OCI-LY7 (cell line): ENCODE measurements at regions not wholly inside any gene's neighbourhood (a gene's known extent, or its start where the extent isn't known, plus 50 kb on each side); places are given as distances from the start of the nearest gene placed in this dataset.

ENCODE experiments used
- BruUV-seq: library from RNA; stranded (reverse); fragments of 400-500 nt; replicated peaks from 2 replicates; lab custom pipeline; 2021; lab: Mats Ljungman, UMichigan
- CTCF ChIA-PET: fragments of 300-600 bp; sonication (Branson Sonifier 250); formaldehyde crosslinking; loops from one replicate; lab custom pipeline; 2022; ENCODE audit warnings: antibody characterized with exemption; ENCODE audit not compliant: unreplicated experiment; lab: Charles Lee
- POLR2A ChIA-PET: fragments of 300-600 bp; sonication (Branson Sonifier 250); formaldehyde crosslinking; loops from one replicate; lab custom pipeline; 2022; ENCODE audit warnings: antibody characterized with exemption; lab: Charles Lee
- DNase-seq: peaks from one replicate; pipeline ENCODE4 v3.0.0-alpha.2; 2015; ENCODE audit warnings: low spot score
- H2AFZ ChIP-seq: fragments of 200-600 bp; sonication (generic), shearing (Covaris generic); 2 replicates; pipeline ENCODE4 v1.6.1; 2014; ENCODE audit warnings: mild to moderate bottlenecking, antibody characterized with exemption, low read length, moderate library complexity
- H3K27ac ChIP-seq: fragments of 200-600 bp; sonication (generic); 2 replicates; pipeline ENCODE4 v1.5.1; 2014; ENCODE audit warnings: mixed run types, low read depth, mild to moderate bottlenecking, moderate library complexity, low read length, inconsistent platforms; ENCODE audit not compliant: poor library complexity, severe bottlenecking
- H3K36me3 ChIP-seq: fragments of 200-600 bp; sonication (generic); 2 replicates; pipeline ENCODE4 v1.6.1; 2014; ENCODE audit warnings: mild to moderate bottlenecking, antibody characterized with exemption, low read length, moderate library complexity, mixed read lengths; ENCODE audit not compliant: insufficient read depth
- H3K4me1 ChIP-seq: fragments of 200-600 bp; sonication (generic); 2 replicates; pipeline ENCODE4 v1.5.1; 2014; ENCODE audit warnings: mild to moderate bottlenecking, low read length; ENCODE audit not compliant: insufficient read depth, poor library complexity, severe bottlenecking
- H3K4me2 ChIP-seq: fragments of 200-600 bp; sonication (generic); 2 replicates; pipeline ENCODE4 v1.6.1; 2014; ENCODE audit warnings: mild to moderate bottlenecking, low read length
- H3K4me3 ChIP-seq: fragments of 200-600 bp; sonication (generic); 2 replicates; pipeline ENCODE4 v1.5.1; 2014; ENCODE audit warnings: mild to moderate bottlenecking, low read depth, low read length; ENCODE audit not compliant: poor library complexity, severe bottlenecking
- H3K79me2 ChIP-seq: fragments of 200-600 bp; sonication (generic); 2 replicates; pipeline ENCODE4 v1.6.1; 2016; ENCODE audit warnings: low read depth, mild to moderate bottlenecking, low read length, moderate library complexity, mixed read lengths; ENCODE audit not compliant: insufficient read depth
- H3K9me2 ChIP-seq: fragments of 200-600 bp; sonication (generic); 2 replicates; pipeline ENCODE4 v1.6.1; 2016; ENCODE audit warnings: mild to moderate bottlenecking, low read length, mixed read lengths; ENCODE audit not compliant: insufficient read depth
- H3K9me3 ChIP-seq: fragments of 200-600 bp; sonication (generic); 2 replicates; pipeline ENCODE4 v1.6.1; 2014; ENCODE audit warnings: mild to moderate bottlenecking, mixed run types, low read length, mixed read lengths
- H4K20me1 ChIP-seq: fragments of 200-600 bp; sonication (generic); 2 replicates; pipeline ENCODE4 v1.6.1; 2014; ENCODE audit warnings: mild to moderate bottlenecking, antibody characterized with exemption, low read length, moderate library complexity, mixed read lengths; ENCODE audit not compliant: insufficient read depth
- EZH2phosphoT487 ChIP-seq: fragments of 200-600 bp; sonication (generic); IDR thresholded peaks from 2 replicates; pipeline ENCODE4 v1.6.1; 2018; ENCODE audit warnings: low read depth, borderline replicate concordance, mild to moderate bottlenecking, mixed run types, antibody characterized with exemption, low read length, moderate library complexity, mixed read lengths
- intact Hi-C: fragments of 100-400 bp; cut with micrococcal nuclease; formaldehyde crosslinking; loops from one replicate; pipeline ENCODE4 v1.10.0; 2022; ENCODE audit not compliant: unreplicated experiment
- TF ChIP-seq, protein P1 (sequence below): fragments of 200-600 bp; sonication (generic); conservative IDR thresholded peaks from 2 replicates; pipeline ENCODE4 v1.5.1; 2014; ENCODE audit warnings: mild to moderate bottlenecking, antibody characterized with exemption, low read length, moderate library complexity, mixed read lengths

DNA sequence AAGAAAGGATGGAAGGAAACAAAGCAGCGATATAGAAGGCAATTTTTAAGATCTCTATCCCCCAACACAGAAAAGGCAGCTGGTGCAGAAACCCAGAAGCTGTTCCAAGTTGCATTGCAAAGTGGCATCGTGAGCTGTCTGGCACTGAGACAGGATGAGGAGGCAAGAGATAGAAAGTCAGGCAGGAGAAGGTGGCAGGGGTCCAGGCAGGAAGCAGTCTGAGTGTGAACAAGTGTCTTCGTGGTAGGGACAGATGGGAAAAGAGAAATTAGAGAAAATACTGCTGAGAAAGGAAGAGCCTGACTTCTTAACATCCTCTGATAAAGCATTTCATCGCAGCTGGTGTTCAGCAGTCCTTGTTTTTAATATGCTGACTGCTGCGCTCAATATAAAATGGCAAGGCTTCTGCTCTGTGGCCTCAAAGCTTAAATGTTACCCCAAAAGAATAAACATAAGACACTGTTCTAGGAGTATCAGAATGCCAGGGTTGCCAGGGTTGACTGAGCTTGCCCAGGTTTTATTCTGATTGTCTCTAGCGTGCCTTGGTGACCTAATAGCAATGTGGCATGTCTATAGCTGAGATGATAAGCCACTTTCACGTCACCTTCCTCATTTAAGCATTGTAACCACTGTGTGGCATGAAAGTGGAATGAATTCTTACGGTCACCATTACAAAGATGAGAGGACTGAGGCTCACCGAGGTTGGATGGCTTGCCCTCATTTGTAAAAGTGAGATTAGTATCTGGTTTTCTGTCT lies 397.6 kb downstream of the NUAK1 start:
- no peak for DNase-seq
- no peak overlapping the region for H3K4me2 ChIP-seq
- no peak overlapping the region for H3K4me3 ChIP-seq
- no peaks in the 10 kb centered on the region for H3K4me1 ChIP-seq
- H2AFZ ChIP-seq = no peak overlapping the region
- ChIA-PET POLR2A (interaction anchor here (0.7 kb wide), 1 partner anchor 20 kb away, joined by 3 read pairs; no protein-coding TSS in a partner anchor), CTCF (no interaction called here)
- no peaks in the 10 kb centered on the region for H3K9me2 ChIP-seq
- no peak overlapping the region for H3K27ac ChIP-seq
- H3K36me3 ChIP-seq = no peaks in the 10 kb centered on the region
- no TSS peak for BruUV-seq
- H3K9me3 ChIP-seq = no peaks in the 10 kb centered on the region
- H3K79me2 ChIP-seq = no peaks in the 10 kb centered on the region
- intact Hi-C loops = no loop called here
- H4K20me1 ChIP-seq = no peaks in the 10 kb centered on the region
- TF ChIP-seq, protein P1, sequence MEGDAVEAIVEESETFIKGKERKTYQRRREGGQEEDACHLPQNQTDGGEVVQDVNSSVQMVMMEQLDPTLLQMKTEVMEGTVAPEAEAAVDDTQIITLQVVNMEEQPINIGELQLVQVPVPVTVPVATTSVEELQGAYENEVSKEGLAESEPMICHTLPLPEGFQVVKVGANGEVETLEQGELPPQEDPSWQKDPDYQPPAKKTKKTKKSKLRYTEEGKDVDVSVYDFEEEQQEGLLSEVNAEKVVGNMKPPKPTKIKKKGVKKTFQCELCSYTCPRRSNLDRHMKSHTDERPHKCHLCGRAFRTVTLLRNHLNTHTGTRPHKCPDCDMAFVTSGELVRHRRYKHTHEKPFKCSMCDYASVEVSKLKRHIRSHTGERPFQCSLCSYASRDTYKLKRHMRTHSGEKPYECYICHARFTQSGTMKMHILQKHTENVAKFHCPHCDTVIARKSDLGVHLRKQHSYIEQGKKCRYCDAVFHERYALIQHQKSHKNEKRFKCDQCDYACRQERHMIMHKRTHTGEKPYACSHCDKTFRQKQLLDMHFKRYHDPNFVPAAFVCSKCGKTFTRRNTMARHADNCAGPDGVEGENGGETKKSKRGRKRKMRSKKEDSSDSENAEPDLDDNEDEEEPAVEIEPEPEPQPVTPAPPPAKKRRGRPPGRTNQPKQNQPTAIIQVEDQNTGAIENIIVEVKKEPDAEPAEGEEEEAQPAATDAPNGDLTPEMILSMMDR = no peak
- TF ChIP-seq EZH2phosphoT487 = no peak

DNA sequence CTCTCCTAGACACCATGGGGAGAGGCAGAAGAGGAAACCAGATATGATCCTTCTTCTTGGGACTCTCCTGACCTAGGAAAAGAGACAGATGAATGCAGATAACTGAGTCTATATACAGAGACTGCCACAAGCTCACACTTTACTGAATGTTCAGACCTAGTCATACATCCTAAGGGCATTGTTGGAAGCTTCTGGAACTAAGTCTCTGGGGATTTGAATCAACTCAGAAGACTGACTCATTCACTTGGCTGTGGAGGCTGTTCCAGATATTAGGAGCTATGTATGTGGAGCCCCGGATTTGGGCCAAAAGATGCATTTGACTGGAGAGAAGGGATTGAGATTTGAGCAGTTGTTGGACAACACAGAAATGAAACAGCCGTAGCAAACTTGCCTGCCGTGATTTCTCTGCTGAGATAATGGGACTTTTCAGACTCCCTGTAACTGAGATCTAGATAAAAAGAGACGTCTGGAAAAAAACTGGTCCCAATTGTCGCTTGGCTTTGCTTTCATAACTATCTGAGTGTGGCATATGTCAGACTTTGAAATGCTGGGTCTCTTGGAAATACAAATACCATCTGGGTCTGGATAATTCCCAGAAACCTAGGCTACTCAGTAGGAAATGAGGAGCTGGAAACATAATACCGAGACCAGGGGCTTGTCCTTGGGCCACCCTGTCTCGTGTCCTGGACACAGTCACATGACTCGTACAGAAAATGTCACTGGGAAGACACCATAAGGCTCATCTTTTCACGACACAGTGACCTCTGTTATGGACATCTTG lies 396.8 kb downstream of the NUAK1 start:
- no TSS peak for BruUV-seq
- no peak for DNase-seq
- H3K9me2 ChIP-seq = no peaks in the 10 kb centered on the region
- no peak overlapping the region for H3K27ac ChIP-seq
- H3K79me2 ChIP-seq = no peaks in the 10 kb centered on the region
- H3K4me3 ChIP-seq = no peak overlapping the region
- H2AFZ ChIP-seq = no peak overlapping the region
- CTCF ChIA-PET = no interaction called here
- H3K9me3 ChIP-seq = no peaks in the 10 kb centered on the region
- intact Hi-C loops = no loop called here
- no peaks in the 10 kb centered on the region for H4K20me1 ChIP-seq
- no peaks in the 10 kb centered on the region for H3K36me3 ChIP-seq
- no peak for TF ChIP-seq EZH2phosphoT487
- TF ChIP-seq, protein P1 = no peak
- no peaks in the 10 kb centered on the region for H3K4me1 ChIP-seq
- POLR2A ChIA-PET = interaction anchor here (0.7 kb wide), 1 partner anchor 18 kb away, joined by 3 read pairs; no protein-coding TSS in a partner anchor
- H3K4me2 ChIP-seq = no peak overlapping the region

DNA sequence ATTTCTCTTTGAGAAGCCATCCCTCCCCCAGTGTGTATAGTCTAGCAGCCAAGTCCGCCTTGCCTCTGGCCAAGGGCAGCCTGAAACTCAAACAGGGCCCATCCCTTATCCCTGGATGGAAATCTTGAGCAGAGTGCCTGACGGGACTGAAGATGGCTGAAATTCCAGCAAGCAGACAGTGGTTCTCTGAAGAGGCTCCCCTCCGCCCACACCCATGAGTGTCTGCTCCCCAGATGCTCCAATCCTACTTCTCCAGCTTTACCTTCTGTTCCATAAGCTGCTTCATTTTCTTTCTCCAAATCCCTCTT lies 396.2 kb downstream of the NUAK1 start:
- no peaks in the 10 kb centered on the region for H3K9me2 ChIP-seq
- no peak overlapping the region for H3K27ac ChIP-seq
- H2AFZ ChIP-seq = no peak overlapping the region
- ChIA-PET POLR2A (no interaction called here), CTCF (no interaction called here)
- DNase-seq = no peak
- no peak overlapping the region for H3K4me2 ChIP-seq
- BruUV-seq = no TSS peak
- no peaks in the 10 kb centered on the region for H4K20me1 ChIP-seq
- TF ChIP-seq EZH2phosphoT487 = no peak
- TF ChIP-seq, protein P1 = no peak
- H3K9me3 ChIP-seq = no peaks in the 10 kb centered on the region
- H3K36me3 ChIP-seq = no peaks in the 10 kb centered on the region
- H3K4me1 ChIP-seq = no peaks in the 10 kb centered on the region
- intact Hi-C loops = no loop called here
- no peak overlapping the region for H3K4me3 ChIP-seq
- H3K79me2 ChIP-seq = no peaks in the 10 kb centered on the region
